HEK293 (cell line): ENCODE measurements at regions not wholly inside any gene's neighbourhood (a gene's known extent, or its start where the extent isn't known, plus 50 kb on each side); places are given as distances from the start of the nearest gene placed in this dataset.

Experiments used
- CTCF ChIA-PET: fragments of 350-600 bp; formaldehyde crosslinking; extraction: SDS; loops from one replicate; lab custom pipeline; 2021; ENCODE audit warnings: antibody characterized with exemption; lab: Yijun Ruan, JAX
- POLR2A ChIA-PET: fragments of 300-600 bp; formaldehyde crosslinking; extraction: SDS; loops from one replicate; lab custom pipeline; 2020; ENCODE audit warnings: antibody characterized with exemption, inconsistent platforms; lab: Yijun Ruan, JAX
- H3K27ac ChIP-seq: fragments of 200-500 bp; sonication (Bioruptor generic); 2 replicates; pipeline ENCODE4 v1.5.1; 2014; ENCODE audit warnings: low read depth, low read length, control low read depth, inconsistent platforms; ENCODE audit errors: extremely low read depth
- H3K36me3 ChIP-seq, 2 experiments: fragments of 200-500 bp in 1 of 2; sonication (Bioruptor generic) in 1 of 2; 1 replicate in 1 of 2; 2 replicates in 1 of 2; pipeline ENCODE4 v1.5.1; 2014 to 2017; ENCODE audit warnings: inconsistent platforms in 2 of 2, low read length in 2 of 2; ENCODE audit not compliant: control insufficient read depth in 2 of 2, insufficient read depth in 1 of 2
- H3K4me1 ChIP-seq: fragments of 200-500 bp; sonication (Bioruptor generic); 2 replicates; pipeline ENCODE4 v1.5.1; 2014; ENCODE audit warnings: mild to moderate bottlenecking, low read length, inconsistent platforms; ENCODE audit not compliant: control insufficient read depth, insufficient read depth
- H3K4me3 ChIP-seq: 2 replicates; pipeline ENCODE4 v1.5.1; 2011; ENCODE audit warnings: low read depth, mild to moderate bottlenecking, control low read depth, low read length, moderate library complexity
- H3K9me3 ChIP-seq: fragments of 200-500 bp; sonication (Bioruptor generic); 2 replicates; pipeline ENCODE4 v1.5.1; 2014; ENCODE audit warnings: low read depth, low read length, inconsistent platforms; ENCODE audit not compliant: control insufficient read depth, insufficient read depth
- GLIS1 ChIP-seq: fragments of 450-650 bp; formaldehyde crosslinking; IDR thresholded peaks from 2 replicates; pipeline ENCODE4 v1.5.1; 2016; ENCODE audit warnings: missing biosample characterization, missing genetic modification characterization
- KLF1 ChIP-seq: fragments of 450-650 bp; formaldehyde crosslinking; IDR thresholded peaks from 2 replicates; pipeline ENCODE4 v1.5.1; 2016; ENCODE audit warnings: missing biosample characterization, missing genetic modification characterization
- KLF10 ChIP-seq: fragments of 450-650 bp; IDR thresholded peaks from 2 replicates; pipeline ENCODE4 v1.5.1; 2018; ENCODE audit warnings: missing biosample characterization, mild to moderate bottlenecking, missing genetic modification characterization
- KLF17 ChIP-seq: fragments of 450-650 bp; formaldehyde crosslinking; IDR thresholded peaks from 2 replicates; pipeline ENCODE4 v1.5.1; 2016; ENCODE audit warnings: missing biosample characterization, missing genetic modification characterization
- MYNN ChIP-seq: fragments of 450-650 bp; formaldehyde crosslinking; IDR thresholded peaks from 2 replicates; pipeline ENCODE4 v1.5.1; 2016; ENCODE audit warnings: missing biosample characterization, missing genetic modification characterization, borderline replicate concordance
- MZF1 ChIP-seq: fragments of 450-650 bp; formaldehyde crosslinking; IDR thresholded peaks from 2 replicates; pipeline ENCODE4 v1.5.1; 2017; ENCODE audit warnings: missing biosample characterization, missing genetic modification characterization, borderline replicate concordance
- PATZ1 ChIP-seq: fragments of 450-650 bp; formaldehyde crosslinking; IDR thresholded peaks from 2 replicates; pipeline ENCODE4 v1.5.1; 2016; ENCODE audit warnings: missing biosample characterization, missing genetic modification characterization
- PBX3 ChIP-seq: sonication (generic); formaldehyde crosslinking; IDR thresholded peaks from 2 replicates; pipeline ENCODE4 v1.8.1; 2022; ENCODE audit warnings: mild to moderate bottlenecking, moderate library complexity, missing genetic modification reagents
- WT1 ChIP-seq: fragments of 450-650 bp; formaldehyde crosslinking; IDR thresholded peaks from 2 replicates; pipeline ENCODE4 v1.5.1; 2016; ENCODE audit warnings: missing biosample characterization, missing genetic modification characterization
- ZEB2 ChIP-seq: fragments of 450-650 bp; formaldehyde crosslinking; IDR thresholded peaks from 2 replicates; pipeline ENCODE4 v1.5.1; 2016; ENCODE audit warnings: missing biosample characterization, missing genetic modification characterization
- ZFP41 ChIP-seq: fragments of 450-650 bp; formaldehyde crosslinking; IDR thresholded peaks from 2 replicates; pipeline ENCODE4 v1.5.1; 2016; ENCODE audit warnings: missing biosample characterization, missing genetic modification characterization, borderline replicate concordance
- ZNF146 ChIP-seq: fragments of 450-650 bp; formaldehyde crosslinking; IDR thresholded peaks from 2 replicates; pipeline ENCODE4 v1.5.1; 2016; ENCODE audit warnings: missing biosample characterization, missing genetic modification characterization
- ZNF155 ChIP-seq: fragments of 450-650 bp; formaldehyde crosslinking; IDR thresholded peaks from 2 replicates; pipeline ENCODE4 v1.5.1; 2016; ENCODE audit warnings: missing biosample characterization, missing genetic modification characterization
- ZNF157 ChIP-seq: fragments of 450-650 bp; formaldehyde crosslinking; IDR thresholded peaks from 2 replicates; pipeline ENCODE4 v1.5.1; 2016; ENCODE audit warnings: missing biosample characterization, missing genetic modification characterization
- ZNF174 ChIP-seq: fragments of 450-650 bp; formaldehyde crosslinking; IDR thresholded peaks from 2 replicates; pipeline ENCODE4 v1.5.0; 2017; ENCODE audit warnings: missing biosample characterization, mild to moderate bottlenecking, missing genetic modification characterization
- ZNF398 ChIP-seq: fragments of 450-650 bp; formaldehyde crosslinking; IDR thresholded peaks from 2 replicates; pipeline ENCODE4 v1.5.1; 2017; ENCODE audit warnings: missing biosample characterization, missing genetic modification characterization
- ZNF416 ChIP-seq: fragments of 450-650 bp; formaldehyde crosslinking; IDR thresholded peaks from 2 replicates; pipeline ENCODE4 v1.5.1; 2016; ENCODE audit warnings: missing biosample characterization, missing genetic modification characterization
- ZNF561 ChIP-seq: fragments of 450-650 bp; IDR thresholded peaks from 2 replicates; pipeline ENCODE4 v1.5.1; 2018; ENCODE audit warnings: missing biosample characterization, missing genetic modification characterization, borderline replicate concordance
- ZNF76 ChIP-seq: fragments of 450-650 bp; formaldehyde crosslinking; IDR thresholded peaks from 2 replicates; pipeline ENCODE4; 2016; ENCODE audit warnings: low read depth, missing biosample characterization, missing genetic modification characterization, borderline replicate concordance

GRCh38 chr12:131591714-131592709, 118.9 kb upstream of the SFSWAP start:
- no peak overlapping the region for H3K27ac ChIP-seq
- H3K4me3 ChIP-seq = no peak overlapping the region
- POLR2A ChIA-PET = no interaction called here
- TF ChIP-seq KLF1 (tag by site-specific recombination) (peak; percentile 39; the same call in 1 of the 2 replicates), ZNF146 (tag by site-specific recombination) (no peak), PBX3 (CRISPR knock-in tag) (no peak)
- TF ChIP-seq, all 188 proteins: peak for 1
- CTCF ChIA-PET = no interaction called here
- no peaks in the 10 kb centered on the region for H3K9me3 ChIP-seq
- H3K4me1 ChIP-seq = no peaks in the 10 kb centered on the region
- no peaks in the 10 kb centered on the region for H3K36me3 ChIP-seq

DNA sequence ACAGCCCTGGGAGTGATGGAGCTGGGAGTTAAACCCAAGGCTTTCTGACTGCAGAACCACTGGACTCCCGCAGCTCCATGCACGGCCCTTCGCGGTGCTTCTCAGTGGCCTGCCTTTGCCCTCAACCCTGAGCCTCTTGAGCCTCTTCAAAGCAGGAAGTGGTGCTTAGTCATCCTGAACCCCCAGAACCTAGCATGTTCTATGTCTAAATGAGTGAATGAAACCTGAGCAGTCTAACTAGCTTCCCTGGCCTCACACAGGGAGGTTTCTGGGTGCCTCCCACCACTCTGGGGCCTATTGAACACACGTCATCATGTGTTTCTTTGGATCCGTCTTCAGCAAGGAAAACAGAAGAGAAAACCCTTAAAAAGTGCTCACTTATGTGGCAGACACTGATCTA, 117.9 kb upstream of the SFSWAP start:
- Histone ChIP-seq H3K36me3 (no peaks in the 10 kb centered on the region), H3K4me3 (no peak overlapping the region), H3K9me3 (no peaks in the 10 kb centered on the region), H3K27ac (no peak overlapping the region), H3K4me1 (no peaks in the 10 kb centered on the region)
- ChIA-PET CTCF (no interaction called here), POLR2A (no interaction called here)
- peak; percentile 10; the same call in 1 of the 2 replicates for TF ChIP-seq GLIS1 (tag by site-specific recombination)
- TF ChIP-seq ZNF155 = no peak

DNA sequence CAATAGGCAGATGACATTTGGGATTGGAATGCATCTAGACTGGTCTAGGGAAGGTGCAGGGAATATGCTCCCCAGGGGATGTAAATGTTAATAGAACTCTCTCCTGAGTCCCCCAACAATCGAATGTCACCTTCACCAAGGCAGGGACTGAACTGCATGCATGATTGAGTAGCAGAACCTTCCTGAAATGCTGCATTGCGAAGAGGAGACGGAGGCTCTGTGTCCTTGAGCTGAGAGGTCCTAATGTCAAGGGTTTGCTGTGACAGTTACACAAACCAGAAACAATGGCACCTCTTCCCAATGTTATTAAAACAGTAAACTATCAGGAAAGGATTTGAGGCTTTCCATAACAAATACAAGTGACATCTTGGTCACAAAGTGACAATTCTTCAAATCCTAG, 117.5 kb upstream of the SFSWAP start:
- no peak overlapping the region for H3K4me3 ChIP-seq
- POLR2A ChIA-PET = no interaction called here
- CTCF ChIA-PET = no interaction called here
- H3K36me3 ChIP-seq = no peaks in the 10 kb centered on the region
- H3K27ac ChIP-seq = no peak overlapping the region
- no peaks in the 10 kb centered on the region for H3K4me1 ChIP-seq
- no peaks in the 10 kb centered on the region for H3K9me3 ChIP-seq
- TF ChIP-seq ZEB2 (no peak), ZNF157 (tag by site-specific recombination) (no peak), MYNN (no peak), ZNF398 (no peak), ZNF76 (tag by site-specific recombination) (no peak), KLF17 (tag by site-specific recombination) (no peak), ZNF561 (tag by site-specific recombination) (no peak), MZF1 (no peak), ZNF416 (tag by site-specific recombination) (no peak), WT1 (tag by site-specific recombination) (no peak), KLF10 (tag by site-specific recombination) (no peak), PATZ1 (tag by site-specific recombination) (no peak), ZFP41 (tag by site-specific recombination) (no peak), ZNF174 (tag by site-specific recombination) (no peak)
